ENCODE measurements at regions not wholly inside any gene's neighbourhood (a gene's known extent, or its start where the extent isn't known, plus 50 kb on each side); places are given as distances from the start of the nearest gene placed in this dataset.

- no peak for DNase-seq (ENCODE audit: low spot score)
These were observed 1134.8 kb upstream of the ZEB2 start for GRCh38 chr2:145654746-145655145.

- DNase-seq (ENCODE audit: low spot score) = no peak
These were observed 1134.2 kb upstream of the ZEB2 start for GRCh38 chr2:145654156-145654555.

GRCh38 chr2:145653553-145653952 lies 1133.6 kb upstream of the ZEB2 start:
- no peak for DNase-seq (ENCODE audit: low spot score)

- peak; percentile 25 for DNase-seq (ENCODE audit: low spot score)
These were observed 1132.9 kb upstream of the ZEB2 start for GRCh38 chr2:145652571-145653545.

- no peak for DNase-seq (ENCODE audit: low spot score)
These were observed 1132.1 kb upstream of the ZEB2 start for GRCh38 chr2:145652036-145652435.

- DNase-seq (ENCODE audit: low spot score) = no peak
These were observed 1130.3 kb upstream of the ZEB2 start for GRCh38 chr2:145650226-145650625.

DNA sequence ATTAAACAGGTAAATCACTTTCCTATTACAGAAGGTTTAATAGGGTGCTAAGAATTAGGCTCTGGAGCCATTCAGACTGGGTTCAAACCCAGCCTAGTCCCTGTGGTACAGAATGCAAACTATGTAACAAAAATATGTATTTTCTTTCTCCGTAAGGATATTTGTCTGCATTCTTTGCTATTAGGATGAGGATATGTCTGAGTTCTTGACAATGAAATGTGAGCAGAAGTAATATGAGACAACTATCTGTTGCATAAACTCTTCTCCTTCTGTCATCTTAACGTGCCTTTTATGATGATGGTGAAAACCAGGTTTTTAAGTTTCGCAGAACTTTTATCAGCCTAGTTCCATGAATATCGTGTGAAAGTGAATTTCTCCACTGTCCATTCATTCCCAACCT lies 1129.1 kb upstream of the ZEB2 start:
- DNase-seq (ENCODE audit: low spot score) = no peak

DNA sequence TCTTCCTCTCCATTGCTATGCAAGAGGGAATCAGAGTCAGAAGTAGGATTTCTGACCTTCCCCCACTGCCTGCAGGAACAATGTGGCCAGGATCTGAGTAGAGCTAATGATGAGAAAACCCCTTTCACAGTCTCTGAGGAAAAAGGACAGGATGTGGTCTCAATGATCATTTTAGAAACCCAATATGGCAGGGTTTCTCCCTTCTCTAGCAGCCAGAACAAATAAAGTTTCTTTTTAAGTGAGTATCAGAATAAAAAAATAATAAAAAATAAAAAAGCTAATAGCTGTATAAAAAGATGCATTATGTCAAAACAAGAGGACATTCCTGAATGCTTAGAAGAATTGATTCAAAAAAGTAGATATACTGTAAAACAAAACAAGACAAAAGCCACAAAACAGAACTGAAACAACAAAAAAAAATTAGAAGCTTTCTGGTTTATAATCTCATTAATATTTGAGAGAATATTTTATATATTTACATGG lies 1124.9 kb upstream of the ZEB2 start:
- DNase-seq (ENCODE audit: low spot score) = no peak

- no peak for DNase-seq (ENCODE audit: low spot score)
These were observed 1118.8 kb upstream of the ZEB2 start for GRCh38 chr2:145638675-145639074.

GRCh38 chr2:145635706-145636427 lies 1115.9 kb upstream of the ZEB2 start:
- no peak for DNase-seq (ENCODE audit: low spot score)

DNA sequence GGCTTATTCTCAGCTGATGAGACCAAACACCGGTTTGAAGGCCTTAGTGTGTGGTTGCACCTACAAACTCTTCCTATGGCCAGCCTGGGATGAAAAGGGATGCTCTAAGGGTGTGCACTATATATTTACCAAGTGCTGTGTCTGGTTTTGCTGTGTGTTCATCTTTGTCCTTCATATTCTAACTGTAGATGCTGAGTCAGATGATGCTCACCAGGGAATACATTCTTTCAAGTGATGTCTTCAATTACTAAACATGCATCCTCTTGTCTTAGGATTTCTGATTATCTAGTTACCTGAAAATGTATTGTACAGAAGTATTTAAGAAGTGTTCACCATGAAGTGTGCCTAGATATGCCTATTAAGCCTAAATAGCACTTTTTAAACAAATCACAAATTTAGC lies 1111.6 kb upstream of the ZEB2 start:
- no peak for DNase-seq (ENCODE audit: low spot score)

GRCh38 chr2:145626301-145626700 lies 1106.4 kb upstream of the ZEB2 start:
- DNase-seq (ENCODE audit: low spot score) = no peak

DNA sequence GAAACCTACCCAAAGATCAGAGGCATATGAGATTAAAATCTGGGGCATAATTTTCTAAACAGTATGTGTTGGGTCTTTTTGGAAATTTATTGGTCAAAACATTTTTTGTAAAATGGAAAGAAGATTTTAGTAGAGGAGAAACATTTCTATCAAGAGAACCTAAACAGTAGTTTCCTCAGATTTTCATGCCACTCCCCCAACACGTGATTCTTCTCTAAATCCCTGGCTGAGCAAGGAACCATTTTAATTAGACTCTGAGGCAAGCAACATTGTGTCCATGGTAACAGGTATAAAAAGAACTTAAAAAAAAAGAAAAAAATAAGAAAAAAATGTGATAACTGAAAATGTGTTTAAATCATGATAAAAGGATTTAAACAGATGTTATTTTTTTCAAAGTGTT lies 1105.2 kb upstream of the ZEB2 start:
- no peak for DNase-seq (ENCODE audit: low spot score)

GRCh38 chr2:145623136-145623535 lies 1103.2 kb upstream of the ZEB2 start:
- DNase-seq (ENCODE audit: low spot score) = peak; percentile 4

- no peak for DNase-seq (ENCODE audit: low spot score)
These were observed 1102.4 kb upstream of the ZEB2 start for GRCh38 chr2:145622285-145622684.

GRCh38 chr2:145617906-145618305 lies 1098.0 kb upstream of the ZEB2 start:
- DNase-seq (ENCODE audit: low spot score) = peak; percentile 10

- DNase-seq (ENCODE audit: low spot score) = no peak
These were observed 1097.5 kb upstream of the ZEB2 start for GRCh38 chr2:145617420-145617819.

DNA sequence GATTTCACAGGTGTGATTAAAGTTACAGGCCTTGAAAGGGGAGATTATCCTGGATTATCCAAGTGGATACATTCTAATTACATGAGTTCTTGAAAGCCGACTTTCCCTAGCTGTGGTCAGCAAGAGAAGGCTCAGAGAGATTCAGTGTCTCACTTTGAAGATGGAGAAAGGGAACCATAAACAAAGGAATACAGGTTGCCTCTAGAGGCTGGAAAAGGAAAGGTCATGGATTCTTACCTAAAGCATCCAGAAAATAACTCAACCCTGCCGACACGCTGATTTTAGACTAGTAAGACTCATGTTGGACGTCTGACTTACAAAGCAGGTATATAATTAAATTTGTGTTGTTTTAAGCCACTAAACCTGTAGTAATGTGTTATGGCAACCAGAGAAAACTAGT lies 1095.7 kb upstream of the ZEB2 start:
- DNase-seq (ENCODE audit: low spot score) = no peak

- no peak for DNase-seq (ENCODE audit: low spot score)
These were observed 1090.0 kb upstream of the ZEB2 start for GRCh38 chr2:145609951-145610350.

DNA sequence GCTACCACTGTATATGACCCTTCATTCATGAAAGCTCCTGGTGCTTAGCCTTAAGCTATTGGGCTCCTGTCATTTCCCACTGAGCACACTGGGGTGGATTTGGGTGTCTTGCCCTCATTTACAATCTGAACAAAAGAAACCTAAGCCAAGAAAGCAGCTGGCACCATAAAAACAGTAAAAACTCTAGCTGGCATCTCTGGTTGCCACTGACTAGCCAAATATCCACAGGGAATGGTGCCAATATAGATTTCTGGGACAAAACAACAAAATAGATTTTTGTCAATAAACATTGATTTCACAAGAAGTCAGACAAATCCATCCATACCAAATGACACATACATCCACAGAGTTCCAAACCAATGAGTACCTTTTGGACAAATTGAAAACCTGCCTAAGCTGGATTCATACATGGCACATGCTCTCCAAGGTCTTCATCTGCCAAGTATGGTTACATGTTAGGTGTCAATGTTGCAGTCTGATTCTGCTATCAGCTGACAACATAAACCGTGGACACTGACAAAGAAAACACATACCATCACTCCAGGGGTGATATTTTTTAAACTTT lies 1081.5 kb upstream of the ZEB2 start:
- DNase-seq (ENCODE audit: low spot score) = no peak

DNA sequence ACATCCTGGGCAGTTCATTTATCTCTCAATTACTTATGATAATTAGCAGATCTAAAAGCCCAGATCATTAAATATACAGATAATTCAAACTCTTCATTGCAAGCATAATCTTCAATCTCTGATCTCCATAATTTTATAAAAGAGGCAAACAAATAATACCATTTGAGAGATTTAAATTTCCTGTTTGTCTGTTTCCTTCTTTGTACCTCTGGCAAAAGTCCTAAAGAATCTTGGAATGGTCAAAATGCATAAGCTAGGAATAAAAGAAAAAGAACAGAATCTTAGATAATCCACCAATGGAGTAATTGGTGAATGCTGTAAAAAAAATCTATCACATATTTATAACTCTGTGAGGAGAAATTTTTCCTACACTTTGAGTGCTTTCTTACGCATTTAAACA lies 1080.9 kb upstream of the ZEB2 start:
- DNase-seq (ENCODE audit: low spot score) = no peak

GRCh38 chr2:145599756-145600155 lies 1079.8 kb upstream of the ZEB2 start:
- DNase-seq (ENCODE audit: low spot score) = no peak

DNA sequence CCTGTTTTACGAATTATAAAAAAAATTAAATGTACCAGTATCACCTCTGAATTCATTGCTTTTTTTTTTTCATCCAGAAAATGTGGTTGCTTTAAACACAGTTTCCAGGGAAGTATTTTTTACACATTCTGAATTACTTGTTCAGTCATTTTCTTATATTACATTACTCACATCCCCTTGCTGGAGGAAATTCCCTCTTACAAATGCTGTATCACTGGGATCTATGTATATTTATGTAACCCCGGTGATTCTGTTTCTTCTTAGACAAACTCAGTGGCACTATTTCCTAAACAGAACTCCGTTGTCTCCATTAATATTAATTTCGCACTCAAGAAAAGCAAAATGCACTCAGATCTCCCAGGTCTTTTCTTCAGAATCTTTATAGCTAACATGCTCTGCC lies 1078.5 kb upstream of the ZEB2 start:
- peak; percentile 40 for DNase-seq (ENCODE audit: low spot score)
